ENCODE measurements at regions not wholly inside any gene's neighbourhood (a gene's known extent, or its start where the extent isn't known, plus 50 kb on each side); places are given as distances from the start of the nearest gene placed in this dataset.

- H3K27ac ChIP-seq (ENCODE audit: extremely low read depth, low read depth, low read length) = no peak overlapping the region
- H3K36me3 ChIP-seq (ENCODE audit: control insufficient read depth in 2 of 2, insufficient read depth in 1 of 2, low read length in 2 of 2) = no peaks in the 10 kb centered on the region
- no peaks in the 10 kb centered on the region for H3K9me3 ChIP-seq (ENCODE audit: control insufficient read depth, insufficient read depth, low read depth, low read length)
- POLR2A ChIA-PET = interaction anchor here (0.7 kb wide), 1 partner anchor 26 kb away, joined by 5 read pairs; no protein-coding TSS in a partner anchor
- TF ChIP-seq WT1 (tag by site-specific recombination; IDR thresholded peaks at IDR 0.05) (no peak), OVOL3 (tag by site-specific recombination; IDR thresholded peaks at IDR 0.05) (no peak), ZNF549 (tag by site-specific recombination; IDR thresholded peaks at IDR 0.05) (no peak), ZNF184 (tag by site-specific recombination; IDR thresholded peaks at IDR 0.05) (no peak)
- CTCF ChIA-PET = no interaction called here
- no peaks in the 10 kb centered on the region for H3K4me1 ChIP-seq (ENCODE audit: control insufficient read depth, insufficient read depth, low read length)
- no peak overlapping the region for H3K4me3 ChIP-seq (ENCODE audit: low read depth, low read length)
These were observed 483.8 kb upstream of the SPRED2 start for GRCh38 chr2:65916177-65916576.

- H3K9me3 ChIP-seq (ENCODE audit: control insufficient read depth, insufficient read depth, low read depth, low read length) = no peaks in the 10 kb centered on the region
- TF ChIP-seq ZNF202 (tag by site-specific recombination; IDR thresholded peaks at IDR 0.05; ENCODE audit: borderline replicate concordance) = no peak
- TF ChIP-seq ZNF670 (tag by site-specific recombination; IDR thresholded peaks at IDR 0.05; ENCODE audit: low read depth) = no peak
- no peak for TF ChIP-seq ZSCAN23 (tag by site-specific recombination; IDR thresholded peaks at IDR 0.05)
- no peak for TF ChIP-seq ZBTB1 (tag by site-specific recombination; IDR thresholded peaks at IDR 0.05)
- TF ChIP-seq HOXA7 (CRISPR knock-in tag; IDR thresholded peaks at IDR 0.05; ENCODE audit: borderline replicate concordance) = no peak
- TF ChIP-seq ZBTB17 (tag by site-specific recombination; IDR thresholded peaks at IDR 0.05) = no peak
- no peak for TF ChIP-seq ZNF510 (tag by site-specific recombination; IDR thresholded peaks at IDR 0.05; ENCODE audit: insufficient replicate concordance)
- TF ChIP-seq CTCF (tag by site-specific recombination; IDR thresholded peaks at IDR 0.05) = no peak
- no peak for TF ChIP-seq GLIS1 (tag by site-specific recombination; IDR thresholded peaks at IDR 0.05)
- no peak for TF ChIP-seq SALL2 (tag by site-specific recombination; IDR thresholded peaks at IDR 0.05; ENCODE audit: borderline replicate concordance)
- no peak for TF ChIP-seq ZNF664 (tag by site-specific recombination; IDR thresholded peaks at IDR 0.05)
- TF ChIP-seq ZSCAN18 (tag by site-specific recombination; IDR thresholded peaks at IDR 0.05) = no peak
- TF ChIP-seq ZFP41 (tag by site-specific recombination; IDR thresholded peaks at IDR 0.05; ENCODE audit: borderline replicate concordance) = no peak
- no peak for TF ChIP-seq SP3 (tag by site-specific recombination; IDR thresholded peaks at IDR 0.05)
- no peak overlapping the region for H3K4me3 ChIP-seq (ENCODE audit: low read depth, low read length)
- CTCF ChIA-PET = no interaction called here
- no peak overlapping the region for H3K27ac ChIP-seq (ENCODE audit: extremely low read depth, low read depth, low read length)
- POLR2A ChIA-PET = interaction anchor here (0.7 kb wide), 1 partner anchor 25 kb away, joined by 5 read pairs; no protein-coding TSS in a partner anchor
- no peaks in the 10 kb centered on the region for H3K36me3 ChIP-seq (ENCODE audit: control insufficient read depth in 2 of 2, insufficient read depth in 1 of 2, low read length in 2 of 2)
- H3K4me1 ChIP-seq (ENCODE audit: control insufficient read depth, insufficient read depth, low read length) = no peaks in the 10 kb centered on the region
These were observed 482.9 kb upstream of the SPRED2 start for GRCh38 chr2:65915273-65915672.

GRCh38 chr2:65914244-65914786 lies 481.9 kb upstream of the SPRED2 start:
- Histone ChIP-seq H3K9me3 (ENCODE audit: control insufficient read depth, insufficient read depth, low read depth, low read length) (no peaks in the 10 kb centered on the region), H3K4me1 (ENCODE audit: control insufficient read depth, insufficient read depth, low read length) (no peaks in the 10 kb centered on the region), H3K4me3 (ENCODE audit: low read depth, low read length) (no peak overlapping the region), H3K36me3 (ENCODE audit: control insufficient read depth in 2 of 2, insufficient read depth in 1 of 2, low read length in 2 of 2) (no peaks in the 10 kb centered on the region), H3K27ac (ENCODE audit: extremely low read depth, low read depth, low read length) (no peak overlapping the region)
- CTCF ChIA-PET = interaction anchor here (0.6 kb wide), 1 partner anchor 362 kb away, joined by 5 read pairs; no protein-coding TSS in a partner anchor
- POLR2A ChIA-PET = no interaction called here
- TF ChIP-seq KLF9 (tag by site-specific recombination; IDR thresholded peaks at IDR 0.05; ENCODE audit: low read depth) = no peak
- no peak for TF ChIP-seq ZBTB26 (tag by site-specific recombination; optimal IDR thresholded peaks at IDR 0.05)
- no peak for TF ChIP-seq ZNF37A (tag by site-specific recombination; IDR thresholded peaks at IDR 0.05)
- no peak for TF ChIP-seq ZSCAN23 (tag by site-specific recombination; IDR thresholded peaks at IDR 0.05)
- no peak for TF ChIP-seq ZNF138 (tag by site-specific recombination; IDR thresholded peaks at IDR 0.05; ENCODE audit: borderline replicate concordance)
- no peak for TF ChIP-seq ZNF146 (tag by site-specific recombination; IDR thresholded peaks at IDR 0.05)
- no peak for TF ChIP-seq ZNF521 (tag by site-specific recombination; IDR thresholded peaks at IDR 0.05)
- TF ChIP-seq ZNF843 (tag by site-specific recombination; IDR thresholded peaks at IDR 0.05) = no peak
- no peak for TF ChIP-seq ZNF335 (tag by site-specific recombination; conservative IDR thresholded peaks at IDR 0.05)
- TF ChIP-seq TRIM28 (IDR thresholded peaks at IDR 0.05; ENCODE audit: borderline replicate concordance, low read length) = no peak
